ENCODE measurements at regions not wholly inside any gene's neighbourhood (a gene's known extent, or its start where the extent isn't known, plus 50 kb on each side); places are given as distances from the start of the nearest gene placed in this dataset.

DNA sequence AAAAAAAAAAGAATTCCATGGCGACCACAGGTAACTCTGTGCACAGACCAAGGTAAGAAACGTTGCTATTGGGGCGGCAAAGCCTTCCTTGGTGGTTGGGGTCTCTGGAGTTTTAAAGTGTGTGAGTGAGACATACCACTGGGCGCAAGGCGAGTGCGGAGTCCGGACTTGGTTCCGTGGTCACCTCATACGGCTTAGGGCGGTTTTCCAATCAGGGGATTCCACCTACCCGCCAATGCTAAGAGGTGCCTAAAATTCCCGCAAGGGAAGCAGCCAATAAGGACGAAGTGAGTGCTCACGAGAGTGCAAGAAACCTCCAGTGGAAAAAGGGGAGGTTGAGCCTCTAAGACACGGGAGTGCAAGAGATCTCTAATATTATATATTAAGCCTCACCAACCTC lies 68.6 kb upstream of the PRSS16 start:
- no peak for TF ChIP-seq POLR2A (IDR thresholded peaks at IDR 0.05)
- TF ChIP-seq, protein P1, sequence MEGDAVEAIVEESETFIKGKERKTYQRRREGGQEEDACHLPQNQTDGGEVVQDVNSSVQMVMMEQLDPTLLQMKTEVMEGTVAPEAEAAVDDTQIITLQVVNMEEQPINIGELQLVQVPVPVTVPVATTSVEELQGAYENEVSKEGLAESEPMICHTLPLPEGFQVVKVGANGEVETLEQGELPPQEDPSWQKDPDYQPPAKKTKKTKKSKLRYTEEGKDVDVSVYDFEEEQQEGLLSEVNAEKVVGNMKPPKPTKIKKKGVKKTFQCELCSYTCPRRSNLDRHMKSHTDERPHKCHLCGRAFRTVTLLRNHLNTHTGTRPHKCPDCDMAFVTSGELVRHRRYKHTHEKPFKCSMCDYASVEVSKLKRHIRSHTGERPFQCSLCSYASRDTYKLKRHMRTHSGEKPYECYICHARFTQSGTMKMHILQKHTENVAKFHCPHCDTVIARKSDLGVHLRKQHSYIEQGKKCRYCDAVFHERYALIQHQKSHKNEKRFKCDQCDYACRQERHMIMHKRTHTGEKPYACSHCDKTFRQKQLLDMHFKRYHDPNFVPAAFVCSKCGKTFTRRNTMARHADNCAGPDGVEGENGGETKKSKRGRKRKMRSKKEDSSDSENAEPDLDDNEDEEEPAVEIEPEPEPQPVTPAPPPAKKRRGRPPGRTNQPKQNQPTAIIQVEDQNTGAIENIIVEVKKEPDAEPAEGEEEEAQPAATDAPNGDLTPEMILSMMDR (IDR thresholded peaks at IDR 0.05): no peak
- no peak for TF ChIP-seq EP300 (IDR thresholded peaks at IDR 0.05)

Data from ovary (tissue), 3 donors.